Activated T-cell treated with anti-CD3 and anti-CD28 coated beads for 4 hours (primary cell): ENCODE measurements at regions not wholly inside any gene's neighbourhood (a gene's known extent, or its start where the extent isn't known, plus 50 kb on each side); places are given as distances from the start of the nearest gene placed in this dataset.
A peak's percentile ranks its signal among the peaks of the same experiment; 100 is the strongest.
"Not testable (repeated sequence)": the region's sequence is repeated elsewhere in the genome, so short reads cannot be mapped to it uniquely, and the experiment has no call there.

ENCODE experiments used
- DNase-seq: peaks from one replicate; pipeline ENCODE4 v3.0.0-alpha.2; 2020

GRCh38 chr7:128561116-128561722 lies 84.7 kb downstream of the METTL2B start:
- not testable (repeated sequence) for DNase-seq

GRCh38 chr7:128562795-128563194 lies 86.2 kb downstream of the METTL2B start:
- not testable (repeated sequence) for DNase-seq

- not testable (repeated sequence) for DNase-seq
Measured at GRCh38 chr7:128564123-128564700, 87.7 kb downstream of the METTL2B start.

GRCh38 chr7:128564932-128565864 lies 88.7 kb downstream of the METTL2B start:
- DNase-seq = not testable (repeated sequence)

- not testable (repeated sequence) for DNase-seq
Measured at GRCh38 chr7:128575277-128575676, 96.8 kb upstream of the GARIN1A start.

- DNase-seq = not testable (repeated sequence)
Measured at GRCh38 chr7:128576953-128577352, 95.1 kb upstream of the GARIN1A start.

- DNase-seq = not testable (repeated sequence)
Measured at GRCh38 chr7:128579843-128580242, 92.2 kb upstream of the GARIN1A start.

- DNase-seq = not testable (repeated sequence)
Measured at GRCh38 chr7:128581100-128581499, 91.0 kb upstream of the GARIN1A start.

GRCh38 chr7:128581825-128582561 lies 90.1 kb upstream of the GARIN1A start:
- not testable (repeated sequence) for DNase-seq

GRCh38 chr7:128586715-128587114 lies 85.4 kb upstream of the GARIN1A start:
- not testable (repeated sequence) for DNase-seq

GRCh38 chr7:128591705-128592104 lies 80.4 kb upstream of the GARIN1A start:
- DNase-seq = no peak

- not testable (repeated sequence) for DNase-seq
Measured at GRCh38 chr7:128592209-128592608, 79.9 kb upstream of the GARIN1A start.

GRCh38 chr7:128594061-128594460 lies 78.0 kb upstream of the GARIN1A start:
- not testable (repeated sequence) for DNase-seq

GRCh38 chr7:128596336-128597128 lies 75.6 kb upstream of the GARIN1A start:
- DNase-seq = not testable (repeated sequence)

- not testable (repeated sequence) for DNase-seq
Measured at GRCh38 chr7:128598946-128599345, 73.1 kb upstream of the GARIN1A start.

GRCh38 chr7:128608678-128609421 lies 63.2 kb upstream of the GARIN1A start:
- DNase-seq = peak; percentile 27

GRCh38 chr7:128613366-128613765 lies 58.7 kb upstream of the GARIN1A start:
- not testable (repeated sequence) for DNase-seq

GRCh38 chr7:128614812-128615211 lies 57.3 kb upstream of the GARIN1A start:
- not testable (repeated sequence) for DNase-seq

- DNase-seq = not testable (repeated sequence)
Measured at GRCh38 chr7:128616799-128617198, 55.3 kb upstream of the GARIN1A start.
